NB4 (cell line): ENCODE measurements at regions not wholly inside any gene's neighbourhood (a gene's known extent, or its start where the extent isn't known, plus 50 kb on each side); places are given as distances from the start of the nearest gene placed in this dataset.

Source experiments
- DNase-seq: peaks from one replicate; pipeline ENCODE4 v3.0.0; 2010; ENCODE audit warnings: low read depth
- H3K4me3 ChIP-seq: one replicate; pipeline ENCODE4 v1.5.1; 2011; ENCODE audit warnings: mild to moderate bottlenecking, low read depth, low read length, moderate library complexity
- MYC ChIP-seq: IDR thresholded peaks from 2 replicates; pipeline ENCODE4 v1.6.1; 2011; ENCODE audit warnings: low read depth, low read length
- POLR2A ChIP-seq: IDR thresholded peaks from 2 replicates; pipeline ENCODE4 v1.6.1; 2011; ENCODE audit warnings: mild to moderate bottlenecking; ENCODE audit not compliant: insufficient read length; ENCODE audit errors: extremely low read depth
- TF ChIP-seq, protein P1 (sequence below): IDR thresholded peaks from one replicate; pipeline ENCODE4 v1.5.1; 2012; ENCODE audit warnings: low read depth, low read length
- TF ChIP-seq, protein P2 (sequence below): IDR thresholded peaks from 2 replicates; pipeline ENCODE4 v1.6.1; 2011; ENCODE audit warnings: low read depth, low read length

DNA sequence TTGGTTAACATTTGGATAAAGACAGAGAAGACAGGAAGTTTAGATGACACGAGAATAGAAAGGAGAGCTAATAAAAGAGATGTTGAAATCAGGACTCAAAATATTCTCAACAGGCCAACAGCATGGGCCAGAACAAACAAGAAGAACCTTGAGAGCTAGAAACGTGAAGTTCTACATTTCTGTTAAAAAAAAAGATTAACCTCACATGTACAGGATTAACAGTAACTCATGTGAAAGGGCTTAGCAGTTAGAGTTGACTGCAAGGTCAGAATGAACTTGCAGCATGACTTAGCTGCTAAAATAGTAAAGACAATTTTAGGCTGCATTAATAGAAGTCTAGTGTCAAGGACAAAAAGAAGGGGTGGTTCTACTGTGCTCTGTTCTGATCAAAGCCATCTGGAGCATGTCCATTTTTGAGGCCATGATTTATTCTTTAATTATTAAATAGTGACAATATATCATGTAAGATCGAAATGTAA is 331.1 kb upstream of the HSF2 start:
- DNase-seq = no peak
- H3K4me3 ChIP-seq = no peak overlapping the region
- no peak for TF ChIP-seq MYC
- no peak for TF ChIP-seq POLR2A
- TF ChIP-seq, protein P1, sequence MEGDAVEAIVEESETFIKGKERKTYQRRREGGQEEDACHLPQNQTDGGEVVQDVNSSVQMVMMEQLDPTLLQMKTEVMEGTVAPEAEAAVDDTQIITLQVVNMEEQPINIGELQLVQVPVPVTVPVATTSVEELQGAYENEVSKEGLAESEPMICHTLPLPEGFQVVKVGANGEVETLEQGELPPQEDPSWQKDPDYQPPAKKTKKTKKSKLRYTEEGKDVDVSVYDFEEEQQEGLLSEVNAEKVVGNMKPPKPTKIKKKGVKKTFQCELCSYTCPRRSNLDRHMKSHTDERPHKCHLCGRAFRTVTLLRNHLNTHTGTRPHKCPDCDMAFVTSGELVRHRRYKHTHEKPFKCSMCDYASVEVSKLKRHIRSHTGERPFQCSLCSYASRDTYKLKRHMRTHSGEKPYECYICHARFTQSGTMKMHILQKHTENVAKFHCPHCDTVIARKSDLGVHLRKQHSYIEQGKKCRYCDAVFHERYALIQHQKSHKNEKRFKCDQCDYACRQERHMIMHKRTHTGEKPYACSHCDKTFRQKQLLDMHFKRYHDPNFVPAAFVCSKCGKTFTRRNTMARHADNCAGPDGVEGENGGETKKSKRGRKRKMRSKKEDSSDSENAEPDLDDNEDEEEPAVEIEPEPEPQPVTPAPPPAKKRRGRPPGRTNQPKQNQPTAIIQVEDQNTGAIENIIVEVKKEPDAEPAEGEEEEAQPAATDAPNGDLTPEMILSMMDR = no peak
- TF ChIP-seq, protein P2, sequence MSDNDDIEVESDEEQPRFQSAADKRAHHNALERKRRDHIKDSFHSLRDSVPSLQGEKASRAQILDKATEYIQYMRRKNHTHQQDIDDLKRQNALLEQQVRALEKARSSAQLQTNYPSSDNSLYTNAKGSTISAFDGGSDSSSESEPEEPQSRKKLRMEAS = no peak

GRCh38 chr6:122069932-122070331 is 329.5 kb upstream of the HSF2 start:
- TF ChIP-seq MYC (no peak), POLR2A (no peak)
- TF ChIP-seq, protein P2 = no peak
- TF ChIP-seq, protein P1 = no peak
- no peak overlapping the region for H3K4me3 ChIP-seq
- no peak for DNase-seq

DNA sequence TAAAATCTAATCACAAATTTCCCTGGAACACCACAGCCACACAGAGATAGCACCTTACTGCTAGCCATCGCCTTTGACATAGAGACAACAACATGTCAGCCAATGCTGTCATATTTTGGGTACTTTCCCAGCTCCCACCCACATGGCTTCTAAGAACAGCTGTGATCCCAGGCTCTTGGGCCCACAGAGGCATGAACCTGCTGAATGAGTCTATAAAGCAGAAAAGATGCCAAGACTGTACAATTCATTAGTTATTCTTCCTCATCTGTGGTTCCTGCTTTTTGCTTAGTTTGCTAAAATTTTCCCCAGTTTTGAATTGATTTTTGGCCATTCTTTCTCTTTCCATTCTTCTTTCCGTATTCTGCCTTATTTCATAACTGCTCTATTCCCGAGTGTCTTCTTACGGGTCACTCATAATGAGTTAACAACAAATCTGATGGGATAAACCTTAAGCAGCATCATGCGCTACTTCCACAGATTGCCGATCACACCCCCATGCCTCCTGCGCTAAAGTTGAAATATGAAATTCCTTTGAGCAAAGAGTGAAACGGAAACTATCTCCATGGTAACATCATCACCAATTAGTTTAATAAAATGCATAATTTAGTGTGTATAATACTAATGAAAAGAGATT is 327.3 kb upstream of the HSF2 start:
- DNase-seq = no peak
- TF ChIP-seq, protein P1 = no peak
- TF ChIP-seq, protein P2 = no peak
- TF ChIP-seq POLR2A = no peak
- TF ChIP-seq MYC = no peak
- no peak overlapping the region for H3K4me3 ChIP-seq

DNA sequence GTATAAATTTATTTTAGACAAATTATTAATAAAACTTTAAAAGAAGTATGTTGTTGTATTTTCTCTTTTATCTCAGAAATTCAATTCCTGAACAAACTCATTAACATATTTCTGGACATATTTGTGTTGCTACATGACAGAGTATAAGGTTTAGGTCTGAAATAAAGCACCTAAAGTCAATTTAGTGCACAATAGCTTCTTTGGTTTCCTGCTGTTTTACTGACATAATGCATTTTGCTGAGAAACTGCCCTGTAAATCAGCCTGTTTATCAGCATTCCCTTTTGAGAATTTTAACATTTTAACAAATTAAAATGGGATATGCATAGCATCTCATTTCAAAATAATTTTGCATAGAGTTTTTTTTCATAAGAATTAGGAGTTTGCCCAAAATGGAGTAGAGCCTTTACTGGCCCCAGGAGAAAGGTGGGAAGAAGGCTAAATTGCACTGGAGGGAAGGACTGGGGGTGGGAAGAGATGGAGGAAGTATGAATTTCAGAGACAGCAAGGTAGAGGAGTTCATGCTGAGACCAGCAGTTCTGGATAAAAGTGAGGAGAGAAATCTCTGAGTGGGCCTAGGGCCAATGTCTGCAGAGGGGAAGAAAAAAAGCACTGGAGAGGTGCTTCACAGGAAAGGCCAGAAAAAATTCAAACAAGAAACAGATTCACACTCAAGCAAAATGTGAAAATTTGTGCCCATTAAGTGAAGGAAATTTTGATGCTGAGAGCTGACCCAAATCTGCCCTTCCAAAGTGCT is 324.2 kb upstream of the HSF2 start:
- no peak for DNase-seq
- no peak for TF ChIP-seq MYC
- TF ChIP-seq, protein P2 = no peak
- no peak for TF ChIP-seq POLR2A
- TF ChIP-seq, protein P1 = no peak
- H3K4me3 ChIP-seq = no peak overlapping the region

- DNase-seq = no peak
- TF ChIP-seq, protein P2 = no peak
- no peak for TF ChIP-seq MYC
- no peak overlapping the region for H3K4me3 ChIP-seq
Measured at GRCh38 chr6:122075917-122076316, 323.5 kb upstream of the HSF2 start.

GRCh38 chr6:122077603-122078002 is 321.8 kb upstream of the HSF2 start:
- H3K4me3 ChIP-seq = no peak overlapping the region
- no peak for DNase-seq
- TF ChIP-seq, protein P1 = no peak
- TF ChIP-seq POLR2A (no peak), MYC (no peak)
- TF ChIP-seq, protein P2 = no peak
